Left ventricle myocardium superior (tissue), 1 donor: ENCODE measurements at regions not wholly inside any gene's neighbourhood (a gene's known extent, or its start where the extent isn't known, plus 50 kb on each side); places are given as distances from the start of the nearest gene placed in this dataset.
"Not testable (repeated sequence)": the region's sequence is repeated elsewhere in the genome, so short reads cannot be mapped to it uniquely, and the experiment has no call there.

Experiments
- ATAC-seq: fragments of 200-7000 bp; cut with Tn5 transposase; one replicate; pipeline ENCODE4 v1.9.1; 2020; ENCODE audit warnings: mild to moderate bottlenecking, moderate library complexity
- DNase-seq: peaks from one replicate; pipeline ENCODE4 v3.0.0-alpha.2; 2020
- intact Hi-C: fragments of 100-400 bp; cut with micrococcal nuclease; formaldehyde crosslinking; loops from one replicate; pipeline ENCODE4 v1.11.0; 2022
- donor health status: DM: no; HTN: yes; CAD: no; lungs with severe emphysema.

- no peak for DNase-seq
- intact Hi-C loops: no loop called here
- ATAC-seq: no peak
These were observed 106.2 kb upstream of the CHMP2B start for GRCh38 chr3:87120881-87121280.

- DNase-seq (no peak), ATAC-seq (no peak)
- intact Hi-C loops: no loop called here
These were observed 106.9 kb upstream of the CHMP2B start for GRCh38 chr3:87120236-87120635.

GRCh38 chr3:87109465-87109864 is 117.6 kb upstream of the CHMP2B start:
- ATAC-seq (no peak), DNase-seq (no peak)
- intact Hi-C loops: no loop called here

- ATAC-seq: no peak
- intact Hi-C loops: no loop called here
- no peak for DNase-seq
These were observed 111.1 kb upstream of the VGLL3 start for GRCh38 chr3:87101861-87102625.

- DNase-seq, intact Hi-C loops, ATAC-seq: not testable (repeated sequence)
These were observed 106.8 kb upstream of the VGLL3 start for GRCh38 chr3:87097733-87098132.

- no peak for DNase-seq
- ATAC-seq: no peak
- intact Hi-C loops: no loop called here
These were observed 99.7 kb upstream of the VGLL3 start for GRCh38 chr3:87090631-87091030.

GRCh38 chr3:87088993-87089841 is 98.3 kb upstream of the VGLL3 start:
- DNase-seq (peak; percentile 70), ATAC-seq (peak; percentile 98)
- intact Hi-C loops: loop anchor here (10.0 kb wide), 1 partner anchor 304 kb away; no protein-coding TSS in a partner anchor

GRCh38 chr3:87088430-87088992 is 97.6 kb upstream of the VGLL3 start:
- intact Hi-C loops: loop anchor here (10.0 kb wide), 1 partner anchor 304 kb away; no protein-coding TSS in a partner anchor
- no peak for DNase-seq
- ATAC-seq: peak; percentile 34

GRCh38 chr3:87084868-87085267 is 93.9 kb upstream of the VGLL3 start:
- intact Hi-C loops: loop anchor here (10.0 kb wide), 1 partner anchor 300 kb away; no protein-coding TSS in a partner anchor
- DNase-seq (no peak), ATAC-seq (no peak)

GRCh38 chr3:87082796-87083440 is 92.0 kb upstream of the VGLL3 start:
- ATAC-seq: peak; percentile 46
- intact Hi-C loops: loop anchor here (10.0 kb wide), 1 partner anchor 298 kb away; no protein-coding TSS in a partner anchor
- no peak for DNase-seq

- intact Hi-C loops: no loop called here
- DNase-seq: no peak
- ATAC-seq: no peak
These were observed 86.4 kb upstream of the VGLL3 start for GRCh38 chr3:87077355-87077754.

GRCh38 chr3:87076946-87077345 is 86.0 kb upstream of the VGLL3 start:
- intact Hi-C loops: no loop called here

GRCh38 chr3:87073496-87074145 is 82.7 kb upstream of the VGLL3 start:
- intact Hi-C loops: no loop called here
- DNase-seq (no peak), ATAC-seq (no peak)

More at GRCh38 chr3:87076946-87077345, 86.0 kb upstream of the VGLL3 start:
- DNase-seq: no peak
- ATAC-seq: no peak

- no peak for ATAC-seq
- intact Hi-C loops: no loop called here
- no peak for DNase-seq
These were observed 81.5 kb upstream of the VGLL3 start for GRCh38 chr3:87072446-87072845.

- intact Hi-C loops: no loop called here
- ATAC-seq: no peak
- no peak for DNase-seq
These were observed 79.0 kb upstream of the VGLL3 start for GRCh38 chr3:87069971-87070370.

GRCh38 chr3:87069021-87069420 is 78.1 kb upstream of the VGLL3 start:
- no peak for DNase-seq
- ATAC-seq: no peak

GRCh38 chr3:87062685-87063084 is 71.7 kb upstream of the VGLL3 start:
- DNase-seq (no peak), ATAC-seq (no peak)
- intact Hi-C loops: no loop called here

More at GRCh38 chr3:87069021-87069420, 78.1 kb upstream of the VGLL3 start:
- intact Hi-C loops: no loop called here

GRCh38 chr3:87057474-87057873 is 66.5 kb upstream of the VGLL3 start:
- DNase-seq (no peak), ATAC-seq (no peak)
- intact Hi-C loops: no loop called here

GRCh38 chr3:87053553-87053952 is 62.6 kb upstream of the VGLL3 start:
- DNase-seq (no peak), ATAC-seq (no peak)
- intact Hi-C loops: no loop called here
